ENCODE measurements at regions not wholly inside any gene's neighbourhood (a gene's known extent, or its start where the extent isn't known, plus 50 kb on each side); places are given as distances from the start of the nearest gene placed in this dataset.

GRCh38 chr12:11596141-11596540, 53.3 kb upstream of the ETV6 start:
- Mint-ChIP-seq H3K27me3 (ENCODE audit: low read depth) (no peaks in the 10 kb centered on the region; the same call in 1 of the 2 replicates), H3K4me3 (no peak overlapping the region), H3K4me1 (peaks cover 22% of the 10 kb centered on the region), H3K36me3 (no peaks in the 10 kb centered on the region; the same call in none of the 2 replicates), H3K27ac (no peak overlapping the region), H3K9me3 (peaks cover 13% of the 10 kb centered on the region)
- ChIA-PET POLR2A (no interaction called here), CTCF (interaction anchor here (0.9 kb wide), 1 partner anchor 13 kb away, joined by 5 read pairs; no protein-coding TSS in a partner anchor)
- no peak for TF ChIP-seq ZSCAN18 (CRISPR knock-in tag; IDR thresholded peaks at IDR 0.05)
- TF ChIP-seq ZNF671 (CRISPR knock-in tag; IDR thresholded peaks at IDR 0.05): no peak
- TF ChIP-seq ZBTB21 (CRISPR knock-in tag; IDR thresholded peaks at IDR 0.05; ENCODE audit: borderline replicate concordance): no peak
- no peak for TF ChIP-seq ATF2 (CRISPR knock-in tag; IDR thresholded peaks at IDR 0.05; ENCODE audit: borderline replicate concordance, low read depth)
- TF ChIP-seq USF1 (CRISPR knock-in tag; IDR thresholded peaks at IDR 0.05): no peak
- no peak for TF ChIP-seq ZNF232 (CRISPR knock-in tag; IDR thresholded peaks at IDR 0.05)
- TF ChIP-seq NFE2L1 (CRISPR knock-in tag; IDR thresholded peaks at IDR 0.05): no peak
- ATAC-seq: no peak
- DNase-seq (ENCODE audit: low spot score): no peak

- no peaks in the 10 kb centered on the region for H3K9me3 Mint-ChIP-seq
- no peaks in the 10 kb centered on the region for H3K36me3 Mint-ChIP-seq
- ATAC-seq (no peak), DNase-seq (ENCODE audit: low spot score) (no peak)
- H3K4me3 Mint-ChIP-seq: no peak overlapping the region
- TF ChIP-seq ELF4 (CRISPR knock-in tag; IDR thresholded peaks at IDR 0.05; ENCODE audit: low read depth) (no peak), ATF2 (CRISPR knock-in tag; IDR thresholded peaks at IDR 0.05; ENCODE audit: borderline replicate concordance, low read depth) (no peak), FOXP4 (CRISPR knock-in tag; IDR thresholded peaks at IDR 0.05) (no peak), ZNF671 (CRISPR knock-in tag; IDR thresholded peaks at IDR 0.05) (no peak), NFE2L1 (CRISPR knock-in tag; IDR thresholded peaks at IDR 0.05) (no peak), ERG (CRISPR knock-in tag; IDR thresholded peaks at IDR 0.05) (no peak), ZNF232 (CRISPR knock-in tag; IDR thresholded peaks at IDR 0.05) (no peak), CREB1 (CRISPR knock-in tag; IDR thresholded peaks at IDR 0.05) (no peak), KAT7 (CRISPR knock-in tag; IDR thresholded peaks at IDR 0.05; ENCODE audit: borderline replicate concordance) (no peak), EMX1 (CRISPR knock-in tag; IDR thresholded peaks at IDR 0.05) (no peak), ZNF423 (CRISPR knock-in tag; IDR thresholded peaks at IDR 0.05) (no peak), PRRX2 (CRISPR knock-in tag; IDR thresholded peaks at IDR 0.05) (no peak)
- ChIA-PET CTCF (no interaction called here), POLR2A (no interaction called here)
- H3K27ac Mint-ChIP-seq: no peak overlapping the region
- H3K27me3 Mint-ChIP-seq (ENCODE audit: low read depth): no peaks in the 10 kb centered on the region; the same call in 1 of the 2 replicates
- H3K4me1 Mint-ChIP-seq: peaks cover 30% of the 10 kb centered on the region
These were observed 50.6 kb upstream of the ETV6 start for GRCh38 chr12:11598900-11599299.

Measured in WTC11 (cell line).